DMS 273 (cell line): ENCODE measurements at regions not wholly inside any gene's neighbourhood (a gene's known extent, or its start where the extent isn't known, plus 50 kb on each side); places are given as distances from the start of the nearest gene placed in this dataset.

Experiments used
- DNase-seq: peaks from one replicate; lab custom pipeline; 2025; ENCODE audit not compliant: unreplicated experiment; lab: John Stamatoyannopoulos, UW

GRCh38 chr4:20577702-20578101 is 122.6 kb upstream of the PACRGL start:
- DNase-seq: no peak

GRCh38 chr4:20580907-20581306 is 119.4 kb upstream of the PACRGL start:
- DNase-seq: no peak

DNA sequence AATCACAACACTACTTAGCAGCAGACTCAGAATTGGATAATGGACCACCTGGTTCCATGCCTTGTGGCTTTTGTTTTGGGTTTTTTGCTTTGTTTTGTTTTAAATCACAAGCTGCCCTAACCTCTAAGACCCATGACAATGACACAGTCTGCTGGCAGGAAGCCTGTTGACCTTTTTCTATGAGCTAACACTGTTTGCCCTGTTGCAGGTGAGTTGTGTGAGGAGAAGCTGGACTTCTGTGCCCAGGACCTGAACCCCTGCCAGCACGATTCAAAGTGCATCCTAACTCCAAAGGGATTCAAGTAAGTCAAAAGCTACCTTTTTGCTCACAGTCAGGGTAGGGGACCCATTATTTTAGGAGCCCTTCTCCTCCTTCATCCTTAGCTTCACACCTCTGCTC is 110.8 kb upstream of the PACRGL start:
- DNase-seq: no peak

- DNase-seq: no peak
These were observed 109.4 kb upstream of the PACRGL start for GRCh38 chr4:20590849-20591248.

GRCh38 chr4:20591571-20591970 is 108.7 kb upstream of the PACRGL start:
- no peak for DNase-seq

DNA sequence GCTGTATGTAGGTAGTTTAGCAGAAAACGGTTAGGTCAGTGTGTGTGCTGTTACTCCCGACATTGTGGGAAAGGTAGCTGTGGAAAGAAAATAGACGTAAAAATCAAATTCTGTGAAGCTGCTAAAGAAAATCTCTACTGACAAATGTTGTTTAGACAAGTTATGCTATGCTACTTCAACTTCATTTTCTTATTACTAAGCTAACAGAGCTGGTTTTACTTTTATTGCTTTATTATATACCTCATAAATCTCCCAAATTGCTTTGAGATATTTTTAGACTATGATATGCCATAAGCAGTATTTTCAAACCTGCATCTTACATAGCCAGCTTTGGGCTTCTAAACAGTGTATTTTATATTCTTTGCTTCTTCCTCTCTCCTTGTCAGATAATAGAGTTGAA is 108.2 kb upstream of the PACRGL start:
- no peak for DNase-seq

DNA sequence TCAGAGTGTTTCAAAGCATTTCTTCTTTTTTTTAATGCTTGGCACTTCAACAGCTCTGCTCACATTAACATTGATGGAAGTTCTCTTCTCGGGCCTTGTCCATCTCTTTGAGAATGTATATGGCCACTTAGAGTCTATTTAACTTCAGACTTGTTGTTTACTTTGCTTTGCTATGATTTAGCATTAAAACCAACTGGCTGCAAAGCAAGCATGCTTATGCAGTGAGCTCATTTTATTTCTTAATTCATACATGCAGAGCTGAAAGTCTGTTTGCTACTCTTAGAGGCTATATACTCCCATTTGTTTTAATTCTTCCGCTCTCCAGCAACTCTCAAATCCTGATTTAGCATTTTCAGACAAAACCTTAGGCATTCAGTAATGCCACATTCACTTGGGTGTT is 107.6 kb upstream of the PACRGL start:
- DNase-seq: no peak

DNA sequence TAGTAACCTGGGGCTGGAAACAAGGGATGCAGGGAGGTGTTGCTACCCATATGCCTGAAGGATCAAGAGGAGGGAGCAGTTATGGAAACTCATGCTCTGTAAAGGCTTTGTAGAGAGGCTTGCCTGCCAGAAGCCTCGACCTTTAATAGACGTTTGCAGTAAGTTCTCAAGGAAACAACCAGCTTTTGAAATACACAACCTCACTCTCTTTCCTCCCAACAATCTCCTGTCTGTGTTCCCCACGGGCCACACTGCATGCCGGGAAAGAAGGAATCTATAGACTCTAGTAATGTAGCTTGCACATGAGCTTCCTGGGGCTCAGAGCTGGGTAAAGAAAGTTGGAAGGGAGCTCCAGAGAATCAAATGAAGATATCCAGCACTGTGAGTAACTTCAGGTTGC is 101.6 kb upstream of the PACRGL start:
- peak; percentile 0 for DNase-seq

- DNase-seq: no peak
These were observed 96.5 kb upstream of the PACRGL start for GRCh38 chr4:20603671-20604313.

- no peak for DNase-seq
These were observed 87.9 kb upstream of the PACRGL start for GRCh38 chr4:20612313-20612712.

- DNase-seq: no peak
These were observed 85.4 kb upstream of the PACRGL start for GRCh38 chr4:20614816-20615215.

- DNase-seq: no peak
These were observed 84.6 kb upstream of the PACRGL start for GRCh38 chr4:20615486-20616260.

DNA sequence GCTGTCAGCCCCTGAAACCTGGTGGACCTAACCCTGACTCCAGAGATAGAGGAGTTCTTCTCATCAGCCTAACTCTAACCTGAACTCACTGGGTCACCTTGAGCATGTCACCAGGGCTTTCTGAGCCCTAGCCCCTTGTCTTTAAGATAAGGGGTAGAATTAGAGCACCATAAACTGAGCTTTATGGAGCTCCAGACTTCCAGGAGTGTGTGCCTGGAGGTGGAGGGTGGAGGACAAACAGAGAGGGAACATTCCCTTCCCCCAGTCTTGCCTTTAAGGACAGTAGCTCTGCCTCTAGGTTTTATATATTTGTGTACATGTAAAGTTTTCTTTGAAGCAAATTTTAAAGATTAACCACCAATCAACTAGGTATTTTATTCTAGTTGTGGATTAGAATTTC is 83.9 kb upstream of the PACRGL start:
- DNase-seq: no peak

GRCh38 chr4:20616848-20617247 is 83.4 kb upstream of the PACRGL start:
- DNase-seq: no peak

DNA sequence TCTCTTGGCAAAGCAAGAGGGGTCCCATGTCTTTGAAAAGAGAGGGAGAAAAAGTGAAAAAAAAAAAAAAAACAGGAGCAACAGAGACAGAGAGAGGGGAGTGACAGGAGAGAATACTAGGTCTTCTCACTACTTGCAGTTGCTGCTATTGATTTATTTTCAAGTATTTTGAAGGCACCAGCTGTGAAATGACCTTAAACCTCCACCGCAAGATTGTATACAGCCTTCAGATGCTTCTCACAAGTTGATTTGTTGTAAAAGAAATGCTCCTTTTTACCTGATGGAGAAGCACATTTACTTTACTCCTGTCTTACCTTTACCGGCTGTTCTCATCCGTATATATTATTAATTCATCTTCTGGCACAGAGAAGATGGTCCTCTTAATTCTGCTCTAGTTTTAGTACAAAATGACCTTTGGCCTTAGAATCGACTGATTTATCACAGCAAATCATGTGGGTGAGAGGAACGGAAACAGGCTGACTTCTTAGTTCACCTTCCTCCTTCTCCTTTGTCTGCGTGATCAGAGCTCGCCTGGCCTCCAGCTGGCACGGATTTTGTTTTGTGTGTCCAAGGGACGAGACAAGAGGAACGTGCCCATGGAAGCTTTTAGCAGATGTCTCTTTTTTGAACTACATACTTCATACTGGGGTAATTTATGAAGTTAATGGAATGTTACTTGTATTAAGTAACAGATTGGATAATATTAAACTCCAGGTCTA is 82.4 kb upstream of the PACRGL start:
- DNase-seq: no peak

DNA sequence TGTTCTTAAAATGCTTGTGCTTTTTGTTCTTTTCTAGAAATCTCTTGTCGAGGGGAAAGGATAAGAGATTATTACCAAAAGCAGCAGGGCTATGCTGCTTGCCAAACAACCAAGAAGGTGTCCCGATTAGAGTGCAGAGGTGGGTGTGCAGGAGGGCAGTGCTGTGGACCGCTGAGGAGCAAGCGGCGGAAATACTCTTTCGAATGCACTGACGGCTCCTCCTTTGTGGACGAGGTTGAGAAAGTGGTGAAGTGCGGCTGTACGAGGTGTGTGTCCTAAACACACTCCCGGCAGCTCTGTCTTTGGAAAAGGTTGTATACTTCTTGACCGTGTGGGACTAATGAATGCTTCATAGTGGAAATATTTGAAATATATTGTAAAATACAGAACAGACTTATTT is 81.5 kb upstream of the PACRGL start:
- no peak for DNase-seq

DNA sequence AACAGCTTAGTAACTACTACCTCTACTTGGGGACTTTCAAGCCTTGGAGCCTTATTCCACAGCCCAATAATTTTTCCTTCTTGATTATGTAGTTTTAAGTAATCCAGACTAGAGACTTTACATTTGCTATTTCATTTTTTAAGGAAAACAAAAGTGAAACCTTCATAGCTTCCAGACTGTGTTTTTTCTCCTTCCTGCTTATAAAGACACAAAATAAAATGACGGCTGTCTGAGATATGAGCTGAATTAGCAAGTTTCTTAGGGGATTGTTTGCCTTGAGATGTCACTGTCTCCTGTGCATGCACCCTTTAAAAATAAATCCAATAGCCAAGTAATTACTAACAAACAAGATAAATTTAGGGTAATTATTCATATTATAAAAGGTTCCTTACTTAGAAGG is 78.8 kb upstream of the PACRGL start:
- no peak for DNase-seq

DNA sequence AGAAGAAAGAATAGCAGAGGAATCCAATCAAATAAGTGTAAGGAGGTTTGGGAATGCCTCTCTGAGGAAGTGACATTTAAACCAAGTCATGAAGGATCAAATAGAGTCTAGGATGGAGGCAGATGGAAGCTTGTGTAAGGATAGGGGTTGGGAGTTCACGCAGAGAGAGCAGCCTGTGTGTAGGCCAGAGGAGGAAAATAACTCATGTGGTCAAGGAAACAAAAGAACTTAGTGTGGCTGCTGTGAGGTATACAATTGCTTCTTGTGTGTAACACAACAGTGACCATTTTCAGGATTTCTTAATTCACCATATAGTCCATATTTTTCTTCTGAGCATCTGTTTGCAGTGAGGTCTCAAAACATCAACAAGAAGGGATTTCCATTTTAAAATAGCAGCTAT is 77.6 kb upstream of the PACRGL start:
- DNase-seq: no peak

DNA sequence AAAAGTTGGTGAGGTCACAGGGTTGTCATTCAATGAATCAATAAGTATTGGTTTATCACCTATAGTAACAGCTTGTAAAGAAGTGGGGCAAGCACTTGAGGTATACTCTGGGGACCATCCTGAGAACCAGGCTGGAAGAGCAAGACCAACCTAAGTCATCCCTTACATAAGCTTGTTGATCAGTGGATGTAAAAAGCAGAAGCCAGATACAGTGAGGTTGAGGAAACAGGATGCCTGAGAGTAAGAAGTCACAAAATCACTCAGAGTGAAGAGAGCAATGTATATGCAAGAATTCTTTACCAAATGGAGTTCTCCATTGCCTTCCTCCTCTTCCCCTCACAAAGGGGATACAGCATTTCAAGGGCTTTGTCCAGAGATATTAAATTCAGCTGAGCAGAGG is 76.3 kb upstream of the PACRGL start:
- no peak for DNase-seq

DNA sequence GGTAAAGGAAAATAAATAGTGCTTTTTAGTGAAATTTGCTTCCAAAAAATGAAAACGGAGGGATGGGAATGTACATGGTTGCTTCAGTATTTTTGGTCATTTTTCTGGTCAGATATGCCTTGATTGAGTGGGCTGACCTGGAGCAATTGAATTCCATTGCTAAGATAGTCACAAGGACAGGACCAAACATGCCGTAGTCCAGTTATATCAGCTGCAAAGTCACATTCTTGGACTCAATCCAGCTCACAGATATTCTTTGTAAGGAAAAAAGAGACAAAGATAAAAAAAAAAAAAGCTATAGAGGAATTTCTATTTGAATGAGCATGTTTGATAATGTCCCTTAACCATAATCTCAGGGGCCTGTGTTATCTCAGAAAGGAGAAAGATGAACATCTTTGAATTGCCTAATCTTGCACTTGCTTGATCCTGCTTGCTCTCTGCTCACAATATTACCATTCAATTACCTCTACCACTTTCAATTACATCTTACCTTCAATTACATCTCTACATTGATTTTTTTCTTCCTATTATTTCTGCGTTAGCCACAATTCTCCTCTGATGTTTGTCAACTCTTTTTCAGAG is 75.4 kb upstream of the PACRGL start:
- no peak for DNase-seq

DNA sequence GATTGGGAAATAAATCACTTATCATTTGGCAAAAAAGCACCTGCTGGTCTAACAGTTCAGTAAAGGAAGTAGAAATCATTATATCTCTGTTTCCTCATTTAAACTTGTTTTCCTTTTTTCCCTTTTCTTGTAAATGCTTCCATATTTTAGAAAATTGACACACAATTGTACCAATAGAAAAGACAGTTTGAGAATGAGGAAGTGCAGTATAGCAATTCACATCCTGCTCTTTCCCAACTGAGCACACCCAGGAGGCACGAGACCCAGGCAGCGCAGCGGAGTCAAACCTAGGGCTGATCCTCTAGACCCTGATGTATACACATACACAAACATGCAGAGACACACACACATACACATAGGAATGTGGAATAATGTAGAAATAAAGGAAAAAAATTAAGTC is 74.8 kb upstream of the PACRGL start:
- DNase-seq: no peak
